ENCODE measurements at regions not wholly inside any gene's neighbourhood (a gene's known extent, or its start where the extent isn't known, plus 50 kb on each side); places are given as distances from the start of the nearest gene placed in this dataset.
"Not testable (repeated sequence)": the region's sequence is repeated elsewhere in the genome, so short reads cannot be mapped to it uniquely, and the experiment has no call there.

DNA sequence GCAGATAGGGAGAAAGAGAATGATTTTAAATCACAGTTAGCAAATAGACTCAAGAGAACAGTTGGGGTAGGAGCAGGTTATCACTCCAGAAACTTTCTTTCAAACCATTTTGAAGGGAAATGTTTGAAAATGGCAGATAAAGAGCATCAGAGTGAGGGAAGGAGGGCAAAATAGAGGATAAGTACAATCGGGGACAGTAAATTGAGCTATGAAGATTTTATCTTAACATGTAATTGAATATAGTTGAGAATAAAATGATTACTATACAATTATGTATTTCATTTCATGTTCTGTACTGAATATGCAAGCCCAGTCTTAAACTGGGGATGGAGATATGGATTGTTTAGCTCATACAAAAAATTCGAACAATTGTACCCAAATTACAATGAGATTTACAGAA, 54.0 kb downstream of the MAP10 start:
- Histone ChIP-seq H3K27me3 (replicated peaks; ENCODE audit: insufficient read depth) (no peaks in the 10 kb centered on the region), H3K36me3 (no peaks in the 10 kb centered on the region), H3K9me3 (no peaks in the 10 kb centered on the region), H3K4me1 (replicated peaks) (no peaks in the 10 kb centered on the region), H3K27ac (no peak overlapping the region), H3K4me3 (no peak overlapping the region)
- WGBS, result 80% methylated on average over 2 of the region's 2 CpGs
- no peak for DNase-seq (ENCODE audit: low spot score)
- TF ChIP-seq POLR2A (IDR thresholded peaks at IDR 0.05), result no peak
- no peak for TF ChIP-seq POLR2AphosphoS5 (IDR thresholded peaks at IDR 0.05)
- intact Hi-C loops (cut with DNase I), result no loop called here

DNA sequence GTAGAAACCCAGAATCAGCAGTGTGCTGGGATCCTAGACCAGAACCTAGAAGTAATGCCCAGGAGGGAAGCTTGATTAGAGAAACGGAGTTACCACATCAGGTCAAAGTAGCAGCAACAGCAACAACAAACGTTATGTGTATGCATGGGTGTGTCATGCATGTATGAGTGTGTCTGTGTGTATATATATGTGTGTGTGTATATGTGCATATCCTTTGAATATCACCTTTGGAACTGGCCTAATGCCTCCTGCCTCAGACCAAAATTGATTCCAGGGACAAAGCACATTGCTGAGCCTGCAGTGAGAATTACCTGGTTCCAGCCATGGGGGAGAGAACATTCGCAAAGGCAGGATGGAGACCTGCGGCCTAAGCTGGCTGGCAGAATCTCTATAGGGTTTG, 55.9 kb downstream of the MAP10 start:
- intact Hi-C loops (cut with DNase I), result no loop called here
- DNase-seq (ENCODE audit: low spot score), result no peak
- Histone ChIP-seq H3K27me3 (replicated peaks; ENCODE audit: insufficient read depth) (no peaks in the 10 kb centered on the region), H3K9me3 (no peaks in the 10 kb centered on the region), H3K4me3 (no peak overlapping the region), H3K4me1 (replicated peaks) (no peaks in the 10 kb centered on the region), H3K36me3 (no peaks in the 10 kb centered on the region), H3K27ac (no peak overlapping the region)
- WGBS, result 94% methylated on average over 4 of the region's 4 CpGs
- no peak for TF ChIP-seq POLR2A (IDR thresholded peaks at IDR 0.05)
- no peak for TF ChIP-seq POLR2AphosphoS5 (IDR thresholded peaks at IDR 0.05)
- TF ChIP-seq, protein P1, sequence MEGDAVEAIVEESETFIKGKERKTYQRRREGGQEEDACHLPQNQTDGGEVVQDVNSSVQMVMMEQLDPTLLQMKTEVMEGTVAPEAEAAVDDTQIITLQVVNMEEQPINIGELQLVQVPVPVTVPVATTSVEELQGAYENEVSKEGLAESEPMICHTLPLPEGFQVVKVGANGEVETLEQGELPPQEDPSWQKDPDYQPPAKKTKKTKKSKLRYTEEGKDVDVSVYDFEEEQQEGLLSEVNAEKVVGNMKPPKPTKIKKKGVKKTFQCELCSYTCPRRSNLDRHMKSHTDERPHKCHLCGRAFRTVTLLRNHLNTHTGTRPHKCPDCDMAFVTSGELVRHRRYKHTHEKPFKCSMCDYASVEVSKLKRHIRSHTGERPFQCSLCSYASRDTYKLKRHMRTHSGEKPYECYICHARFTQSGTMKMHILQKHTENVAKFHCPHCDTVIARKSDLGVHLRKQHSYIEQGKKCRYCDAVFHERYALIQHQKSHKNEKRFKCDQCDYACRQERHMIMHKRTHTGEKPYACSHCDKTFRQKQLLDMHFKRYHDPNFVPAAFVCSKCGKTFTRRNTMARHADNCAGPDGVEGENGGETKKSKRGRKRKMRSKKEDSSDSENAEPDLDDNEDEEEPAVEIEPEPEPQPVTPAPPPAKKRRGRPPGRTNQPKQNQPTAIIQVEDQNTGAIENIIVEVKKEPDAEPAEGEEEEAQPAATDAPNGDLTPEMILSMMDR (IDR thresholded peaks at IDR 0.05), result no peak

DNA sequence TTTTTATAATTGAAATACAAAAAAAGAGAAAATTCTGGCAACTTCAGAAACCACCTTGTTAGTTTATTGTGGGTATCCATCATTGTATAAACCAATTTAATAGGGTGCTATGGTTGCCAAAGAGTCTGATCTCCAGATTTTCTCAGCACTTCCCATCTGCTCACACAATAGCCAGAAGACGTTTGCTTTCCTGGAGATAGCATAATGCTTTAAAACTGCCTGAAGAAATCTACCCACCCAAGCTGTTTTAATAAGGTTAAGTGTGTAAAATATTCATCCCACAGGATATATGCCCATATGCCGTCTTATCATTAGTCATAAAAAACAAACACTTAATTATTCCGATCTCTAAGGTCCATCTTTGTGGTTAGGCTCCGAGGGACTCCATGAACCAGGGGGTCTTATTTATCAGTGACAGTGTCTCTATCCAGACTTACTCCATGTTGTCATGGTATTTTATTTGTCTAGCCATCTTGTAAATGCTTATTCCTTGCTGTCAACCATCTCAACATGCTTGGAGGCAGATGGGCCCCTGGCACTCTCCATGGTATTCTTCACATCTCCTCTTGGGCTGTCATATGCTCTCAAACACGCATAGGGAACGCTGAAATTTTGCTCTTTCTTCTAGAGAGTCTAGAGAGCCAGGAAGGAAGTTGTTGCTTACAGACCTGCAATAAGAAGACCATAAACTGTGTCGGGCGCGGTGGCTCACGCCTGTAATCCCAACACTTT, 58.5 kb downstream of the MAP10 start:
- H3K27ac ChIP-seq, result no peak overlapping the region
- no peaks in the 10 kb centered on the region for H3K9me3 ChIP-seq
- WGBS, result 77% methylated on average over 10 of the region's 10 CpGs
- intact Hi-C loops (cut with DNase I), result no loop called here
- H3K36me3 ChIP-seq, result no peaks in the 10 kb centered on the region
- no peak for TF ChIP-seq POLR2AphosphoS5 (IDR thresholded peaks at IDR 0.05)
- TF ChIP-seq, protein P1 (IDR thresholded peaks at IDR 0.05), result no peak
- TF ChIP-seq POLR2A (IDR thresholded peaks at IDR 0.05), result no peak
- DNase-seq (ENCODE audit: low spot score), result no peak
- no peaks in the 10 kb centered on the region for H3K4me1 ChIP-seq (replicated peaks)
- H3K4me3 ChIP-seq, result no peak overlapping the region
- no peaks in the 10 kb centered on the region for H3K27me3 ChIP-seq (replicated peaks; ENCODE audit: insufficient read depth)

DNA sequence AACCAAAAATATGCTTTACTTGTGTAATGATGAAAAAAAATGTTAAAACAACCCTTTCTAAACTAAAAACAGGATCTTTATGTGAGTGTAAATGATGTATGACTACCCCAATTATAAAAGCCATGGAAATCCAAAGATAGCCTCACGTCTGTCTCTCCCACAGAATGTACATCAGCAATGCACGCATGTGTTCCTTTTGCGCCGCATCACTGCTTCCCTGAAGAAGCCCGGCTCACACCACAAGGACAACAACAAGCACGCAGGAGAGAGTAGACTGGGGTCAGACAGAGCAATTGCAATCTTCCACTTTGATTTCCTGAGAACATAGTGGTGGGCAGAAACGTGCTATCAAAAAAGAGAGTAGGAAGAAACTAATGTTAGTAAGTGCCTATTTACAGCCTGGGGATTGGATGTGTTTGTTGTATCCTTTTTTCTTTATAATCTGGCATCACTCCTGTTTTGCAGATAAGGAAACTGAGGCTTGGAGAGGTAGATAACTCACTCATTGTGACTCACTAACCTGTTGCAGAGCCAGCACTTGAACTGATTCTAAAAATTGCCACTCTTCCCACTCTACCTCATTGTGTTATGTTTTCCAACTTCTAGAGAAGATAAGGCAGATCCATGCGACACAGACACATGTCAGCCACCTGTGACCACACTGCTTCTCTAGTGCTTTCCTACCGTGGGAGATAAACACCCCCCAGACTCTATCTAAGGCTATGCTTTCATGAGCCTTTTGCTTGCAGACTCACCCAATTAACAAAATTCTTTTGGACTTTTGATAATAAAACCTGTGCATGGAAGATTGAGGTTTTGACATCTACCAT, 60.1 kb downstream of the MAP10 start:
- Histone ChIP-seq H3K36me3 (no peaks in the 10 kb centered on the region), H3K27me3 (replicated peaks; ENCODE audit: insufficient read depth) (no peaks in the 10 kb centered on the region), H3K4me3 (no peak overlapping the region), H3K4me1 (replicated peaks) (no peaks in the 10 kb centered on the region), H3K27ac (no peak overlapping the region), H3K9me3 (no peaks in the 10 kb centered on the region)
- no peak for DNase-seq (ENCODE audit: low spot score)
- 89% methylated on average over 9 of the region's 9 CpGs for WGBS
- TF ChIP-seq POLR2A (IDR thresholded peaks at IDR 0.05) (no peak), POLR2AphosphoS5 (IDR thresholded peaks at IDR 0.05) (no peak)
- TF ChIP-seq, protein P1 (IDR thresholded peaks at IDR 0.05), result no peak
- intact Hi-C loops (cut with DNase I), result no loop called here

DNA sequence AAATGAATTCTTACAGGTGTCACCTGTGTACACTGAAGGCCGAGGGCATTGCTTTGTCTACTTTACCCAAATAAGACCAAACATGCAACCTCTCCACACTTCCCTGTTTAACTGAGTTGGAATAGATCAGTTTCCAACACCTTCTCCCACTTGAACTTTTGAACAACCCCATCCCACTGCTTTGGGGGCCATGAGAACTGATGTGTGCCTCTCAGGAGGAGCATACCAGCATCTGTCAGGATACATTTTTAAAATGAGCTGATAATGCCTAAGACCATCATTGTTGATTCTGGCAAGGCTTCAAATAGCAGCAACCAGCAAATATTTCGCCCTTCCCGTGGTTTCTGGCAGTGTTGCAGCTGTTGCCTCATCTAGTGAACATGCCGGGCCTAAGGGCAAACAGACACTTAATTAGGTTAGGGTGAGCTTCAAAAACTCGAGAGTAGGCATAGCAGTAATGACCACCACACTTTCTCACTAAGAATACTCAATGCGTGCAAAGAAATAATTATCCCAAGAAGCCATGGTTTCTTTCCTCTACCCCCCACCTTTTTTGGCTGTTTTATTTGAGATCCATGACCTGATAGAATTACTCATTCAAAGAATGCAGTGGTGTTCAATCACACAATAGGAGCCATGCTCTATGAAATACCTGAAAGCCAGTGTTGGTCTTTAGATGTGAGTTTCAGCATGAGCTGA, 63.7 kb downstream of the MAP10 start:
- Histone ChIP-seq H3K9me3 (no peaks in the 10 kb centered on the region), H3K36me3 (no peaks in the 10 kb centered on the region), H3K27me3 (replicated peaks; ENCODE audit: insufficient read depth) (no peaks in the 10 kb centered on the region), H3K27ac (no peak overlapping the region), H3K4me1 (replicated peaks) (no peaks in the 10 kb centered on the region), H3K4me3 (no peak overlapping the region)
- DNase-seq (ENCODE audit: low spot score), result peak; percentile 30
- WGBS, result 36% methylated on average over 6 of the region's 6 CpGs
- TF ChIP-seq POLR2A (IDR thresholded peaks at IDR 0.05) (no peak), POLR2AphosphoS5 (IDR thresholded peaks at IDR 0.05) (no peak)
- TF ChIP-seq, protein P1 (IDR thresholded peaks at IDR 0.05), result no peak
- intact Hi-C loops (cut with DNase I), result no loop called here

DNA sequence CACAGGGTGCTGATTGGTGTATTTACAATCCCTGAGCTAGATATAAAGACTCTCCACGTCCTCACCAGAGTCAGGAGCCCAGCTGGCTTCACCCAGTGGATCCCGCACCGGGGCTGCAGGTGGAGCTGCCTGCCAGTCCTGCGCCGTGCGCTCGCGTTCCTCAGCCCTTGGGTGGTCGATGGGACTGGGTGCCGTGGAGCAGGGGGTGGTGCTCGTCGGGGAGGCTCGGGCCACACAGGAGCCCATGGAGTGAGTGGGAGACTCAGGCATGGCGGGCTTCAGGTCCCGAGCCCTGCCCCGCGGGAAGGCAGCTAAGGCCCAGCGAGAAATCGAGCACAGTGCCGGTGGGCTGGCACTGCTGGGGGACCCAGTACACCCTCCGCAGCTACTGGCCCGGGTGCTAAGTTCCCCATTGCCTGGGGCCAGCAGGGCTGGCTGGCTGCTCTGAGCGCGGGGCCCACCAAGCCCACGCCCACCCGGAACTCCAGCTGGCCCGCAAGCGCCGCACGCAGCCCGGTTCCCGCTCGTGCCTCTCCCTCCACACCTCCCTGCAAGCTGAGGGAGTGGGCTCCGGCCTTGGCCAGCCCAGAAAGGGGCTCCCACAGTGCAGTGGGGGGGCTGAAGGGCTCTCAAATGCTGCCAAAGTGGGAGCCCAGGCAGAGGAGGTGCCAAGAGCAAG, 66.2 kb downstream of the MAP10 start:
- H3K36me3 ChIP-seq; H3K4me3 ChIP-seq; DNase-seq (ENCODE audit: low spot score); H3K27me3 ChIP-seq (replicated peaks; ENCODE audit: insufficient read depth); H3K27ac ChIP-seq; intact Hi-C loops (cut with DNase I); H3K4me1 ChIP-seq (replicated peaks); H3K9me3 ChIP-seq: not testable (repeated sequence)
- WGBS, result 92% methylated on average over 32 of the region's 34 CpGs

Data from prostate gland (tissue), 2 donors.